ENCODE measurements at regions not wholly inside any gene's neighbourhood (a gene's known extent, or its start where the extent isn't known, plus 50 kb on each side); places are given as distances from the start of the nearest gene placed in this dataset.

DNA sequence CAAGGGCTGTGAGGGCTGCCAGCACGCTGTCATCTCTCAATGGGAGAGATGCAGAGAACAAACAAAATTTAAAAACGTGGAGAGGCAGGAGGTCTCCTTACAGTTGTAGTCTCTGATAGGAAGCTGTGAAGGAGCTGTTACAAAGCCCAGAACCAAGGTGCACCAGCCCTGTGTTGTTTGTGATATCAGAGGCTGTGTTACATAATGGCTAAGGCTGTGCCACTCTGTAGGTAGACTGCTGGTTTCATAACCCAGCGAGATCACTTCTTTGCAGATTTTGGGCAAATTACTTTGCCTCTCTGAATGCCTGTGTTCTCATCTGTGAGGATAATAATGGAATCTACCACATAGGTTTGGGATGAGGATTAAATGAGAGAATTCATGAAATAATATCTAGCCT, 1480.7 kb upstream of the WWC1 start:
- H3K27ac ChIP-seq = no peak overlapping the region
- TF ChIP-seq, protein P1, sequence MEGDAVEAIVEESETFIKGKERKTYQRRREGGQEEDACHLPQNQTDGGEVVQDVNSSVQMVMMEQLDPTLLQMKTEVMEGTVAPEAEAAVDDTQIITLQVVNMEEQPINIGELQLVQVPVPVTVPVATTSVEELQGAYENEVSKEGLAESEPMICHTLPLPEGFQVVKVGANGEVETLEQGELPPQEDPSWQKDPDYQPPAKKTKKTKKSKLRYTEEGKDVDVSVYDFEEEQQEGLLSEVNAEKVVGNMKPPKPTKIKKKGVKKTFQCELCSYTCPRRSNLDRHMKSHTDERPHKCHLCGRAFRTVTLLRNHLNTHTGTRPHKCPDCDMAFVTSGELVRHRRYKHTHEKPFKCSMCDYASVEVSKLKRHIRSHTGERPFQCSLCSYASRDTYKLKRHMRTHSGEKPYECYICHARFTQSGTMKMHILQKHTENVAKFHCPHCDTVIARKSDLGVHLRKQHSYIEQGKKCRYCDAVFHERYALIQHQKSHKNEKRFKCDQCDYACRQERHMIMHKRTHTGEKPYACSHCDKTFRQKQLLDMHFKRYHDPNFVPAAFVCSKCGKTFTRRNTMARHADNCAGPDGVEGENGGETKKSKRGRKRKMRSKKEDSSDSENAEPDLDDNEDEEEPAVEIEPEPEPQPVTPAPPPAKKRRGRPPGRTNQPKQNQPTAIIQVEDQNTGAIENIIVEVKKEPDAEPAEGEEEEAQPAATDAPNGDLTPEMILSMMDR (IDR thresholded peaks at IDR 0.05) = no peak
- TF ChIP-seq ZFX (IDR thresholded peaks at IDR 0.05; ENCODE audit: borderline replicate concordance) = no peak

DNA sequence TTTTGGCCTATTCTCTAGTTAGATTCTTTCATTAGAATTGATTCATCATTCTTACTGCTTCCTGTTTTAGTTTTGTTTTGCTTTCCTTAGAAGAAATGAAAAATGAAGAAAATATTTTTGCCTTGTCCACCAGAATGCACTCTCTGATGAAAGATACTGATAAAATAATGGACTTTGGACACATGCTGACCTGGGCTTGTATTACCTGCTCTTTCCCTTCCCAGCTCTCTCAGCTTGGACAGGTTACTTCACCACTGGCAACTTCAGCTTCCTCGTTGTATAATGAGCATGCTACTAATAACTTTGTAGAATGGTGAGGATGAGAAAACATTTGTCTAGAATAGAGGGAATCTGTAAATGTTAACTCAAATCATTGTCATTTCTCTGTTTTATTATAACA, 1468.1 kb upstream of the WWC1 start:
- no peak for TF ChIP-seq ZFX (IDR thresholded peaks at IDR 0.05; ENCODE audit: borderline replicate concordance)
- TF ChIP-seq, protein P1 (IDR thresholded peaks at IDR 0.05) = no peak
- no peak overlapping the region for H3K27ac ChIP-seq

GRCh38 chr5:166834246-166834645, 1457.2 kb upstream of the WWC1 start:
- no peak overlapping the region for H3K27ac ChIP-seq
- TF ChIP-seq ZFX (IDR thresholded peaks at IDR 0.05; ENCODE audit: borderline replicate concordance) = no peak

- TF ChIP-seq, protein P1 (IDR thresholded peaks at IDR 0.05) = no peak
- TF ChIP-seq ZFX (IDR thresholded peaks at IDR 0.05; ENCODE audit: borderline replicate concordance) = no peak
- no peak overlapping the region for H3K27ac ChIP-seq
These were observed 1446.4 kb upstream of the WWC1 start for GRCh38 chr5:166845044-166845443.

- H3K27ac ChIP-seq = no peak overlapping the region
These were observed 1434.7 kb upstream of the WWC1 start for GRCh38 chr5:166856791-166857190.

GRCh38 chr5:166860426-166860825, 1431.0 kb upstream of the WWC1 start:
- TF ChIP-seq, protein P1 (IDR thresholded peaks at IDR 0.05) = no peak
- no peak for TF ChIP-seq ZFX (IDR thresholded peaks at IDR 0.05; ENCODE audit: borderline replicate concordance)
- no peak overlapping the region for H3K27ac ChIP-seq

More at GRCh38 chr5:166856791-166857190, 1434.7 kb upstream of the WWC1 start:
- no peak for TF ChIP-seq ZFX (IDR thresholded peaks at IDR 0.05; ENCODE audit: borderline replicate concordance)
- TF ChIP-seq, protein P1 (IDR thresholded peaks at IDR 0.05) = no peak

DNA sequence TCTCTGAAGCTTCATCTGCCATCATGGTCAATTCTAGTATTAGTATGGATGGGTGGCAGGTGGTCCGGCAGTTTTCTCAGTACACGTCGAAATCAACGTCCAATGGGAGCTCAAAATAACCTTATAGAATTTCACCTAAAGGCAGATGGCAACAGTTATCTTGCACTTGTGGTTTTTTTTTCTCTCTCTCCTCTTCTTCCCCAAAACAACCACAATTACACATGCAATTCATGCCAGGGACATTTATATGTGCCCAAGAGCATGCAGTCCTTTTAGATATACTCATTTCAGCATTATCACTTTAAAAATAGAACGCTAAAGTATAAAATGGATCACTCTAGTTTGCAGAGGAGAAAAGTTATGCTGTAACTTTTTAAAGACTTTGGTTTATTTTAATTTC, 1428.9 kb upstream of the WWC1 start:
- H3K27ac ChIP-seq = no peak overlapping the region
- no peak for TF ChIP-seq ZFX (IDR thresholded peaks at IDR 0.05; ENCODE audit: borderline replicate concordance)
- TF ChIP-seq, protein P1 (IDR thresholded peaks at IDR 0.05) = no peak

DNA sequence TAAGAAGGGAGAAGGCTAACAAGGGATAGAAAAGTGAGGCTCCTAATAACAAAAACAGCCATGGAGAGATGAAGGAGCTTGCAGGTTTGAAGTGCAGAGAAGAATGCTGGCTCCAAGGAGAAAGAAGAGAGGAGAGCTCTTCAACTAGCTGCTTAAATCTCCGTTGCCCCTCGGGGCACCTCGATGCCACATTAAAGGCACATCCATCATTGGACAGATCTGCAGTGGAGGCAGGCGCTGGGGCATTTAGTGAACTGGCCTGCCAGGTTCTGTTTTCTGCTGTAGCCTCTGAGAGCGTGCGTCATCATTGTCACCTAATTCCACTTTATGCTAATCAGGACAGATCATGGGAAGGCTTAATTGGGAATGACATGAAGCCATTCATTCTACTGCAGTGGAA, 1426.2 kb upstream of the WWC1 start:
- TF ChIP-seq ZFX (IDR thresholded peaks at IDR 0.05; ENCODE audit: borderline replicate concordance) = no peak
- TF ChIP-seq, protein P1 (IDR thresholded peaks at IDR 0.05) = no peak
- H3K27ac ChIP-seq = no peak overlapping the region
